B cell (primary cell): ENCODE measurements at regions not wholly inside any gene's neighbourhood (a gene's known extent, or its start where the extent isn't known, plus 50 kb on each side); places are given as distances from the start of the nearest gene placed in this dataset.

Source experiments
- CTCF ChIP-seq: fragments of 200-600 bp; IDR thresholded peaks from one replicate; pipeline ENCODE4 v1.8.0; 2022; ENCODE audit warnings: antibody characterized with exemption, mild to moderate bottlenecking
- EZH2 ChIP-seq: IDR thresholded peaks from 2 replicates; pipeline ENCODE4 v1.6.1; 2012; ENCODE audit warnings: borderline replicate concordance, low read depth, mild to moderate bottlenecking, moderate library complexity, low read length; ENCODE audit not compliant: insufficient read depth, poor library complexity, severe bottlenecking

GRCh38 chr5:126718236-126718868 lies 58.6 kb upstream of the LMNB1 start:
- TF ChIP-seq EZH2 (no peak), CTCF (no peak)
